ENCODE measurements at regions not wholly inside any gene's neighbourhood (a gene's known extent, or its start where the extent isn't known, plus 50 kb on each side); places are given as distances from the start of the nearest gene placed in this dataset.
A peak's percentile ranks its signal among the peaks of the same experiment; 100 is the strongest.

GRCh38 chr3:72487946-72488737 lies 360.1 kb downstream of the SHQ1 start:
- no peak for DNase-seq (ENCODE audit: insufficient read length, low spot score)
- TF ChIP-seq POLR2A (IDR thresholded peaks at IDR 0.05; ENCODE audit: low read depth, low read length), result no peak
- peak; percentile 29; the same call in 1 of the 2 replicates for TF ChIP-seq SPI1 (IDR thresholded peaks at IDR 0.05; ENCODE audit: low read depth, low read length)
- no peak for FAIRE-seq

- no peak for DNase-seq (ENCODE audit: insufficient read length, low spot score)
- no peak for TF ChIP-seq TAF1 (IDR thresholded peaks at IDR 0.05; ENCODE audit: low read depth, low read length)
- no peak for TF ChIP-seq POLR2A (IDR thresholded peaks at IDR 0.05; ENCODE audit: low read depth, low read length)
- no peak for TF ChIP-seq POLR2AphosphoS5 (IDR thresholded peaks at IDR 0.05; ENCODE audit: low read depth, low read length)
- no peak for TF ChIP-seq PAX5 (IDR thresholded peaks at IDR 0.05; ENCODE audit: insufficient read depth, low read length, severe bottlenecking)
- TF ChIP-seq SPI1 (IDR thresholded peaks at IDR 0.05; ENCODE audit: low read depth, low read length), result no peak
- no peak for TF ChIP-seq POU2F2 (IDR thresholded peaks at IDR 0.05; ENCODE audit: low read depth, low read length)
- peak; percentile 81 for FAIRE-seq
Measured at GRCh38 chr3:72487078-72487765, 361.0 kb downstream of the SHQ1 start.

DNA sequence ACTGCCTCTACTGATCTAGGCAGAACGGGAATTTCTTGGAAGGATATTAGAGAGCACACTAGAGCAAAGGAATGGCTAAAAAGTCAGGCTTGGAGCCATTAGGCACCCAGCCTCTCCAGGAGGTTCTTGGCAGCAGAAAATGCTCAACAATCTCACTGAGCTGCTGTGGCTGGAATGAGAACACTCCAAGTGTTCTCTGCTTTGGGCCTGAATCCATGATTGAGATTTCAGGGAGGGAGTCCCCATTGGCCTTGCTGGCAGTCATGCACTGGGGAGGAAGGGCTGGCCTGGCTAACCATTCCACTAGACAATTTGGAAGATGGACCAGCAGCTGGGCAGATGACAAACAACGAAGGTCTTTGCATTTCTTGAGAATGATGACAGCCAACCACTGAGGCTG lies 362.6 kb downstream of the SHQ1 start:
- TF ChIP-seq TAF1 (IDR thresholded peaks at IDR 0.05; ENCODE audit: low read depth, low read length), result no peak
- no peak for TF ChIP-seq POU2F2 (IDR thresholded peaks at IDR 0.05; ENCODE audit: low read depth, low read length)
- TF ChIP-seq POLR2A (IDR thresholded peaks at IDR 0.05; ENCODE audit: low read depth, low read length), result no peak
- TF ChIP-seq PAX5 (IDR thresholded peaks at IDR 0.05; ENCODE audit: insufficient read depth, low read length, severe bottlenecking), result no peak
- no peak for TF ChIP-seq POLR2AphosphoS5 (IDR thresholded peaks at IDR 0.05; ENCODE audit: low read depth, low read length)
- no peak for TF ChIP-seq SPI1 (IDR thresholded peaks at IDR 0.05; ENCODE audit: low read depth, low read length)
- FAIRE-seq (no peak), DNase-seq (ENCODE audit: insufficient read length, low spot score) (no peak)

GRCh38 chr3:72483554-72484104 lies 364.6 kb downstream of the SHQ1 start:
- TF ChIP-seq PAX5 (IDR thresholded peaks at IDR 0.05; ENCODE audit: insufficient read depth, low read length, severe bottlenecking), result no peak
- no peak for TF ChIP-seq SPI1 (IDR thresholded peaks at IDR 0.05; ENCODE audit: low read depth, low read length)
- no peak for TF ChIP-seq POLR2AphosphoS5 (IDR thresholded peaks at IDR 0.05; ENCODE audit: low read depth, low read length)
- TF ChIP-seq POLR2A (IDR thresholded peaks at IDR 0.05; ENCODE audit: low read depth, low read length), result no peak
- no peak for TF ChIP-seq TAF1 (IDR thresholded peaks at IDR 0.05; ENCODE audit: low read depth, low read length)
- no peak for TF ChIP-seq POU2F2 (IDR thresholded peaks at IDR 0.05; ENCODE audit: low read depth, low read length)
- no peak for DNase-seq (ENCODE audit: insufficient read length, low spot score)
- FAIRE-seq, result no peak

- DNase-seq (ENCODE audit: insufficient read length, low spot score) (no peak), FAIRE-seq (peak; percentile 69)
- TF ChIP-seq SPI1 (IDR thresholded peaks at IDR 0.05; ENCODE audit: low read depth, low read length), result no peak
- no peak for TF ChIP-seq PAX5 (IDR thresholded peaks at IDR 0.05; ENCODE audit: insufficient read depth, low read length, severe bottlenecking)
- peak; percentile 38; the same call in 1 of the 2 replicates for TF ChIP-seq POU2F2 (IDR thresholded peaks at IDR 0.05; ENCODE audit: low read depth, low read length)
- no peak for TF ChIP-seq TAF1 (IDR thresholded peaks at IDR 0.05; ENCODE audit: low read depth, low read length)
- TF ChIP-seq POLR2AphosphoS5 (IDR thresholded peaks at IDR 0.05; ENCODE audit: low read depth, low read length), result no peak
Measured at GRCh38 chr3:72482589-72483321, 365.5 kb downstream of the SHQ1 start.

GRCh38 chr3:72481542-72481941 lies 366.7 kb downstream of the SHQ1 start:
- FAIRE-seq (no peak), DNase-seq (ENCODE audit: insufficient read length, low spot score) (no peak)
- TF ChIP-seq SPI1 (IDR thresholded peaks at IDR 0.05; ENCODE audit: low read depth, low read length) (no peak), POU2F2 (IDR thresholded peaks at IDR 0.05; ENCODE audit: low read depth, low read length) (no peak), PAX5 (IDR thresholded peaks at IDR 0.05; ENCODE audit: insufficient read depth, low read length, severe bottlenecking) (no peak), TAF1 (IDR thresholded peaks at IDR 0.05; ENCODE audit: low read depth, low read length) (no peak), POLR2A (IDR thresholded peaks at IDR 0.05; ENCODE audit: low read depth, low read length) (no peak), POLR2AphosphoS5 (IDR thresholded peaks at IDR 0.05; ENCODE audit: low read depth, low read length) (no peak)

- DNase-seq (ENCODE audit: insufficient read length, low spot score), result no peak
- no peak for FAIRE-seq
- TF ChIP-seq POLR2A (IDR thresholded peaks at IDR 0.05; ENCODE audit: low read depth, low read length), result no peak
- no peak for TF ChIP-seq POU2F2 (IDR thresholded peaks at IDR 0.05; ENCODE audit: low read depth, low read length)
- no peak for TF ChIP-seq SPI1 (IDR thresholded peaks at IDR 0.05; ENCODE audit: low read depth, low read length)
- no peak for TF ChIP-seq POLR2AphosphoS5 (IDR thresholded peaks at IDR 0.05; ENCODE audit: low read depth, low read length)
- TF ChIP-seq PAX5 (IDR thresholded peaks at IDR 0.05; ENCODE audit: insufficient read depth, low read length, severe bottlenecking), result no peak
- TF ChIP-seq TAF1 (IDR thresholded peaks at IDR 0.05; ENCODE audit: low read depth, low read length), result no peak
Measured at GRCh38 chr3:72480366-72480765, 367.9 kb downstream of the SHQ1 start.

DNA sequence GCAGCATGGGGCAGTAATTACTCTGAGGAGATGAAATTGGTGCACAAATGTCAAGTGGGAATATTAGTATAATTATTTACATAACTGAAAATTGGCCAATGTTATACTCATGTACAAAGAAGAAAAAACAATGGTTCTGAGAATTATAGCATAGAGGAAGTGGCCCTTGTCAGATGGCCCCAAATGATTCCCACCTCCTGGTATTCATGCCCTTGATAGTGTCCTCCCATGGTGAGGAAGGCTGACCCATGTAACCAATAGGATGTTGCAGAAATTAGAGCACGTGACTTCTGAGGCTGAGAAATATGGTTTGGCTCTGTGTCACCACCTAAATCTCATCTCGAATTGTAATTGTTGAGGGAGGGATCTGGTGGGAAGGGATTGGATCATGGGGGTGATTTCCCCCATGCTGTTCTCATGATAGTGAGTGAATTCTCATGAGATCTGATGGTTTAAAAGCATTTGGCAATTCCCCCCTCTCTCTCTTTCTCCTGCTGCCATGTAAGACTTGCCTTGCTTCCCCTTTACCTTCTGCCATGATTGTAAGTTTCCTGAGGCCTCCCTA lies 368.5 kb downstream of the SHQ1 start:
- DNase-seq (ENCODE audit: insufficient read length, low spot score) (no peak), FAIRE-seq (no peak)
- no peak for TF ChIP-seq POLR2A (IDR thresholded peaks at IDR 0.05; ENCODE audit: low read depth, low read length)
- peak; percentile 65 for TF ChIP-seq SPI1 (IDR thresholded peaks at IDR 0.05; ENCODE audit: low read depth, low read length)

- no peak for DNase-seq (ENCODE audit: insufficient read length, low spot score)
- no peak for TF ChIP-seq SPI1 (IDR thresholded peaks at IDR 0.05; ENCODE audit: low read depth, low read length)
- TF ChIP-seq POLR2AphosphoS5 (IDR thresholded peaks at IDR 0.05; ENCODE audit: low read depth, low read length), result no peak
- no peak for TF ChIP-seq POLR2A (IDR thresholded peaks at IDR 0.05; ENCODE audit: low read depth, low read length)
- TF ChIP-seq TAF1 (IDR thresholded peaks at IDR 0.05; ENCODE audit: low read depth, low read length), result no peak
- no peak for TF ChIP-seq PAX5 (IDR thresholded peaks at IDR 0.05; ENCODE audit: insufficient read depth, low read length, severe bottlenecking)
- no peak for TF ChIP-seq POU2F2 (IDR thresholded peaks at IDR 0.05; ENCODE audit: low read depth, low read length)
Measured at GRCh38 chr3:72476139-72476483, 372.1 kb downstream of the SHQ1 start.

More at GRCh38 chr3:72476139-72476483, 372.1 kb downstream of the SHQ1 start:
- no peak for FAIRE-seq

All from GM12891 (cell line).